RWPE1 (cell line): ENCODE measurements at regions not wholly inside any gene's neighbourhood (a gene's known extent, or its start where the extent isn't known, plus 50 kb on each side); places are given as distances from the start of the nearest gene placed in this dataset.

ENCODE experiments used
- CTCF ChIA-PET: fragments of 350-600 bp; sonication (Branson Sonifier 250); formaldehyde crosslinking; extraction: SDS; loops from one replicate; lab custom pipeline; 2021; lab: Yijun Ruan, JAX
- POLR2A ChIA-PET: fragments of 400-600 bp; formaldehyde crosslinking; extraction: SDS; loops from one replicate; lab custom pipeline; 2020; ENCODE audit warnings: antibody characterized with exemption; ENCODE audit not compliant: low non-redundant PET; lab: Yijun Ruan, JAX
- DNase-seq: peaks from one replicate; pipeline ENCODE4 v3.0.0; 2012; ENCODE audit warnings: low spot score
- H3K27ac ChIP-seq: fragments of 450-650 bp; 2 replicates; pipeline ENCODE4 v1.5.1; 2017
- TF ChIP-seq, protein P1 (sequence below): fragments of 450-650 bp; conservative IDR thresholded peaks from 2 replicates; pipeline ENCODE4 v1.5.1; 2017; ENCODE audit warnings: low read depth, mild to moderate bottlenecking

DNA sequence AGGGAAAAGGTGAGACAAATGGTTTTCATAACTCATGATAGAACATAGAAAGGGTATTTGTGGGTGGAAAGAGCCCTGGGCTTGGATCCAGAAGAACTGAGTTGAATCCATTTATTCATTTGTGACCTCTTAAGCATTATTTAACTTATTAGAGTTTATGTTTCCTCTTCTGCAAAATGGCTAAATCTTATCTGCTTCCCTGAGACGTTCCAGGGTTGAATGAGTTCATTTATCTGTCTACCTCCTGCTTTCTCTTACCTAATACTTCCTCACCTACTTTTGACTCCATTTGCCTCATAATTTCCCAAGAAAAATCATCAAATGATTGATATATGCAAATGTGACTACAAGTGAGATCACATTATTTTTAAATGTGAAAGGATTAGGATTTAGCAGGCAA lies 152.7 kb upstream of the GAS1 start:
- DNase-seq: no peak
- TF ChIP-seq, protein P1, sequence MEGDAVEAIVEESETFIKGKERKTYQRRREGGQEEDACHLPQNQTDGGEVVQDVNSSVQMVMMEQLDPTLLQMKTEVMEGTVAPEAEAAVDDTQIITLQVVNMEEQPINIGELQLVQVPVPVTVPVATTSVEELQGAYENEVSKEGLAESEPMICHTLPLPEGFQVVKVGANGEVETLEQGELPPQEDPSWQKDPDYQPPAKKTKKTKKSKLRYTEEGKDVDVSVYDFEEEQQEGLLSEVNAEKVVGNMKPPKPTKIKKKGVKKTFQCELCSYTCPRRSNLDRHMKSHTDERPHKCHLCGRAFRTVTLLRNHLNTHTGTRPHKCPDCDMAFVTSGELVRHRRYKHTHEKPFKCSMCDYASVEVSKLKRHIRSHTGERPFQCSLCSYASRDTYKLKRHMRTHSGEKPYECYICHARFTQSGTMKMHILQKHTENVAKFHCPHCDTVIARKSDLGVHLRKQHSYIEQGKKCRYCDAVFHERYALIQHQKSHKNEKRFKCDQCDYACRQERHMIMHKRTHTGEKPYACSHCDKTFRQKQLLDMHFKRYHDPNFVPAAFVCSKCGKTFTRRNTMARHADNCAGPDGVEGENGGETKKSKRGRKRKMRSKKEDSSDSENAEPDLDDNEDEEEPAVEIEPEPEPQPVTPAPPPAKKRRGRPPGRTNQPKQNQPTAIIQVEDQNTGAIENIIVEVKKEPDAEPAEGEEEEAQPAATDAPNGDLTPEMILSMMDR: no peak
- no peak overlapping the region for H3K27ac ChIP-seq
- ChIA-PET CTCF (interaction anchor here (0.7 to 1.1 kb wide), 2 partner anchors 18 to 19 kb away, joined by 3 read pairs; no protein-coding TSS in a partner anchor), POLR2A (no interaction called here)

DNA sequence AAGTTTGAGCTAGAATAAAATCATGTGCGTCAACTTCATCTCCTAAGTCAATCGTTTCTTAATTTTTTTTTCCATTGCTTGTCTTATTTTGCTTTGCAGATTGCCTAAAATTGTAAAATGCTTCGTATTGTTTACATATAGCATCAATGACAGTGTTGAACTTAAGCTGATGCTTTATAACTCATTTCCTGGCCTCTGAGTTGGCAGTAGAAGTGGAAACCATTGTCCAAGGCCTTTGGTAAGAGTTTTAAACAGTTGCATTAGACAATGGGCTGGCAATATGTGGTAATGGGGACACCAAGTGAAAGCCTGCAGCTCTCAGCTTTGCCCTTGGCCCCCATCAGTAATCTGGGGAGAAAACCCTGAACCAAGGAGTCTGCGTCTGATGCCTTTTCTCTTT lies 154.8 kb upstream of the GAS1 start:
- ChIA-PET POLR2A (no interaction called here), CTCF (interaction anchor here (0.6 kb wide), 1 partner anchor 1874 kb away, joined by 4 read pairs; no protein-coding TSS in a partner anchor)
- TF ChIP-seq, protein P1: no peak
- H3K27ac ChIP-seq: no peak overlapping the region
- DNase-seq: no peak

GRCh38 chr9:87107072-87107471 lies 159.8 kb upstream of the GAS1 start:
- TF ChIP-seq, protein P1: no peak
- ChIA-PET POLR2A (no interaction called here), CTCF (interaction anchor here (0.6 to 1.7 kb wide), 4 partner anchors 13 to 621 kb away, joined by 3 to 6 read pairs (median 4); no protein-coding TSS in a partner anchor)
- peak; percentile 70 for DNase-seq
- H3K27ac ChIP-seq: no peak overlapping the region

GRCh38 chr9:87108661-87109060 lies 161.4 kb upstream of the GAS1 start:
- POLR2A ChIA-PET: no interaction called here
- CTCF ChIA-PET: interaction anchor here (0.6 to 1.0 kb wide), 3 partner anchors 16 to 545 kb away, joined by 3 read pairs; no protein-coding TSS in a partner anchor
- H3K27ac ChIP-seq: no peak overlapping the region
- no peak for DNase-seq
- TF ChIP-seq, protein P1: no peak

DNA sequence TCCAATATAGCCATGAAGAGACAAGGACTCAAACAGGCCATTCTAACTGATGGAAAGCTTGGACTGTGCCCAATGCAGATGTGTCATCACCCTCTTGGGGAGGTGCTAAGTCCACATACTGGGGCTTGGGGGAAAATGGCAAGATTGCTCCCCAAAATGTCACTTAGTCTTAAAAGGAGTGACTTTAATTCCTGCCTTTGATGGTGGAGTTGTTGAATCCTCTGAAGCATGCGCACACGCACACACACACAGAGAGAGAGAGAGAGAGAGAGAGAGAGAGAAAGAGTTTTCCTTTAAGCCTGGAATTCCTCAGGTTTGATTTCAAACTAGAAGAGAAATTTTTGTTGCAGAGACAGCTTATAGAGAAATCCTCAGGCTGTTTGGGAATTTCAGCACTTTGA lies 161.9 kb upstream of the GAS1 start:
- DNase-seq: no peak
- POLR2A ChIA-PET: no interaction called here
- CTCF ChIA-PET: interaction anchor here (0.7 to 1.0 kb wide), 2 partner anchors 16 to 544 kb away, joined by 3 read pairs; no protein-coding TSS in a partner anchor
- TF ChIP-seq, protein P1: no peak
- H3K27ac ChIP-seq: no peak overlapping the region

GRCh38 chr9:87109851-87110250 lies 162.5 kb upstream of the GAS1 start:
- TF ChIP-seq, protein P1: no peak
- no peak for DNase-seq
- POLR2A ChIA-PET: no interaction called here
- CTCF ChIA-PET: no interaction called here
- H3K27ac ChIP-seq: no peak overlapping the region
